GM21515 (cell line): ENCODE measurements at regions not wholly inside any gene's neighbourhood (a gene's known extent, or its start where the extent isn't known, plus 50 kb on each side); places are given as distances from the start of the nearest gene placed in this dataset.

ENCODE experiments used
- ATAC-seq: cut with Tn5 transposase; IDR thresholded peaks from one replicate; pipeline ENCODE4 v1.9.1; 2021; ENCODE audit not compliant: unreplicated experiment

- no peak for ATAC-seq
Observed at GRCh38 chr10:131781791-131782190, 119.0 kb upstream of the PPP2R2D start.

- ATAC-seq: no peak
Observed at GRCh38 chr10:131784363-131785120, 116.3 kb upstream of the PPP2R2D start.

GRCh38 chr10:131785121-131785460, 115.7 kb upstream of the PPP2R2D start:
- no peak for ATAC-seq

GRCh38 chr10:131786756-131787605, 113.8 kb upstream of the PPP2R2D start:
- no peak for ATAC-seq

- no peak for ATAC-seq
Observed at GRCh38 chr10:131787961-131788360, 112.8 kb upstream of the PPP2R2D start.

- no peak for ATAC-seq
Observed at GRCh38 chr10:131788386-131788785, 112.4 kb upstream of the PPP2R2D start.

GRCh38 chr10:131789516-131789915, 111.3 kb upstream of the PPP2R2D start:
- no peak for ATAC-seq

- ATAC-seq: no peak
Observed at GRCh38 chr10:131790021-131790420, 110.8 kb upstream of the PPP2R2D start.

GRCh38 chr10:131792011-131792651, 108.7 kb upstream of the PPP2R2D start:
- no peak for ATAC-seq

GRCh38 chr10:131792809-131793208, 108.0 kb upstream of the PPP2R2D start:
- ATAC-seq: no peak

- no peak for ATAC-seq
Observed at GRCh38 chr10:131795761-131796160, 105.0 kb upstream of the PPP2R2D start.

- no peak for ATAC-seq
Observed at GRCh38 chr10:131797626-131798025, 103.2 kb upstream of the PPP2R2D start.

- ATAC-seq: no peak
Observed at GRCh38 chr10:131799429-131799828, 101.4 kb upstream of the PPP2R2D start.

- no peak for ATAC-seq
Observed at GRCh38 chr10:131802156-131802915, 98.5 kb upstream of the PPP2R2D start.

GRCh38 chr10:131802996-131803395, 97.8 kb upstream of the PPP2R2D start:
- ATAC-seq: no peak

GRCh38 chr10:131803860-131804425, 96.9 kb upstream of the PPP2R2D start:
- ATAC-seq: no peak

GRCh38 chr10:131804551-131805295, 96.1 kb upstream of the PPP2R2D start:
- no peak for ATAC-seq

- no peak for ATAC-seq
Observed at GRCh38 chr10:131805696-131806095, 95.1 kb upstream of the PPP2R2D start.

- no peak for ATAC-seq
Observed at GRCh38 chr10:131806146-131806545, 94.7 kb upstream of the PPP2R2D start.
